ENCODE measurements at regions not wholly inside any gene's neighbourhood (a gene's known extent, or its start where the extent isn't known, plus 50 kb on each side); places are given as distances from the start of the nearest gene placed in this dataset.
"Not testable (repeated sequence)": the region's sequence is repeated elsewhere in the genome, so short reads cannot be mapped to it uniquely, and the experiment has no call there.

DNA sequence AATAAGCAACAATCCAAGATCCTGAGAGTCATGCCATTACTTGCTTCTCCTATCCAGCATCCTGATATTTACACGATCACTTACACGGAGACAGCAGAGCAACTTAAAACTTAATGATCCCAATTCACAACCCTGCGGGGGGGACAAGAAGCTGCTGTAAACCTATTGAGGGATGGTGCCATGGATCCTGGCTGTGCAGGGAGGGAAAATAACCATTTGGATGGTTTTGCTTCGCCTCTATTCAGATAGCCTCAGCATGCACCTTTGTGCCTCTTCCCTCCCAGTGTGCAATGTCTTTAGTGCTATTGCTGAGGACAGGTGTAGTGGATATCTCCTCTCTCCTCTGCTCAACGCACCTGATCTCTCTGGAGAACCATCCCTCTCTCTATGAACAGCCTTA, 89.7 kb upstream of the PPARGC1A start:
- Histone ChIP-seq H3K36me3 (ENCODE audit: control insufficient read depth in 1 of 2, insufficient read depth in 2 of 2, low read length in 2 of 2) (no peaks in the 10 kb centered on the region), H3K27ac (ENCODE audit: low read length) (no peak overlapping the region), H3K4me1 (ENCODE audit: control insufficient read depth in 1 of 2, insufficient read depth in 2 of 2, low read length in 2 of 2) (no peaks in the 10 kb centered on the region)

DNA sequence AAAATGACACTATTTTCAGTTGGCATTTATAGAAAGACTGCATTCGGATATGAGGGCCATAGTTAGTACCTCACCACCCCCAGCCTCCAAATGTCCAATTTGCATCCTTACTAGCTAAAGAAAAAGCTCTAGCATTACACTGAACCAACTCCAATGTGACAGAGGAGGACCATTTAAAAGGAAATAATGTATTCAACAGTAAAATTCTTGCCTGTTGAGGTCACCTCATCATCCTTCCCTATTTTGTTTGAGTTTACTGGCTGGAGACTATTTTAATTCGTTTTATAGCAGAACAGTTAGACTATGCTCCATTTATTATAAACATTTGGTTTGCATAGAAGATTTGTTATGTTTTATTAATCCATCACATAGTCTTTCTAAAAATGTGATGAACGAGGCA, 88.2 kb upstream of the PPARGC1A start:
- no peak overlapping the region for H3K4me3 ChIP-seq (ENCODE audit: low read depth in 1 of 2, low read length in 2 of 2)

More for the DNA sequence above, 89.7 kb upstream of the PPARGC1A start:
- H3K9me3 ChIP-seq (ENCODE audit: control insufficient read depth in 1 of 2, low read length in 2 of 2): no peaks in the 10 kb centered on the region
- H3K4me3 ChIP-seq (ENCODE audit: low read depth in 1 of 2, low read length in 2 of 2): no peak overlapping the region
- no peaks in the 10 kb centered on the region for H3K27me3 ChIP-seq (ENCODE audit: low read depth, low read length)

DNA sequence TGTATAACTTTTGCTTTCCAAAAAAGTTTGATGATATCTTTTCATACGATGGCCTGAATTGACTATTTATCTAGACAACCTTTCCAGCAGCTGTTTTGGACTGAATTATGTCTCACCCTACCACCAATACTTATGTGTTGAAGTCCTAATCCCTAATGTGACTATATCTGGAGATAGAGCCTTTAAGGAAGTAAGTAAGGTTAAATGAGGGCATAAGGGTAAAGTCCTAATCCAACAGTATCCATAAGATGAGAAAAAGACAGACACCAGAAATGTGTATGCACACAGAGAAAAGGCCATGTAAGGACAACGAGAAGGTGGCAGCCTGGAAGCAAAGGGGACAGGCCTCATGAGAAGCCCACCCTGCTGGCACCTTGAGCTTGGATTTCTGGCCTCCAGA, 86.6 kb upstream of the PPARGC1A start:
- no peaks in the 10 kb centered on the region for H3K27me3 ChIP-seq (ENCODE audit: low read depth, low read length)
- H3K36me3 ChIP-seq (ENCODE audit: control insufficient read depth in 1 of 2, insufficient read depth in 2 of 2, low read length in 2 of 2): no peaks in the 10 kb centered on the region
- no peaks in the 10 kb centered on the region for H3K9me3 ChIP-seq (ENCODE audit: control insufficient read depth in 1 of 2, low read length in 2 of 2)
- H3K4me1 ChIP-seq (ENCODE audit: control insufficient read depth in 1 of 2, insufficient read depth in 2 of 2, low read length in 2 of 2): no peaks in the 10 kb centered on the region
- H3K4me3 ChIP-seq (ENCODE audit: low read depth in 1 of 2, low read length in 2 of 2): no peak overlapping the region
- H3K27ac ChIP-seq (ENCODE audit: low read length): no peak overlapping the region

More for the DNA sequence above, 88.2 kb upstream of the PPARGC1A start:
- Histone ChIP-seq H3K4me1 (ENCODE audit: control insufficient read depth in 1 of 2, insufficient read depth in 2 of 2, low read length in 2 of 2) (no peaks in the 10 kb centered on the region), H3K27ac (ENCODE audit: low read length) (no peak overlapping the region), H3K9me3 (ENCODE audit: control insufficient read depth in 1 of 2, low read length in 2 of 2) (no peaks in the 10 kb centered on the region), H3K27me3 (ENCODE audit: low read depth, low read length) (no peaks in the 10 kb centered on the region), H3K36me3 (ENCODE audit: control insufficient read depth in 1 of 2, insufficient read depth in 2 of 2, low read length in 2 of 2) (no peaks in the 10 kb centered on the region)

DNA sequence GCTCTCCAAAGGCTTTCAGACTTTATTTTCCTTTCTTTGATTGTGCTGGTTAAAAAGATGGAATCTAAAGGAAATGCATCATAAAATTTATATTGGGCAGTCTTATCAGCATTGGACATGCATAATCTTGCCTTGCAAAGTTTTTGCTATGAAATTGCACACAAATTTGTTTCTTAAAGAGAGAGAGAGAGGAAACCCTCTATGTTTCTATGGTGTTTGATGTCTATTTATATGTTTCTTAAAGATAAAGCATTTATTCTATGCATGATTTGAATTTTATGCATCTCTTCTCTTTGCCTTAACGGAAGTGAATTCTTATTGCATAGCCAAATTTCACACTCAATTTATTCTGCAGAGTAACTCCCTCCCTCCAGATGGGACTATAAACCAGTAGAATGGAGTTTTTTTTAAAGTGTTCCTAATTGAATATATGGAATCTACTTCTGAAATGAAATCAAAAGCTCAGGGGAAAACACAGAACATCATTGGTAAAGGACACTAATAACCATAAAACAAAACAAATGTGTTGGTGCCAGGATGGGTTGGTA, 83.5 kb upstream of the PPARGC1A start:
- H3K27me3 ChIP-seq (ENCODE audit: low read depth, low read length): no peaks in the 10 kb centered on the region
- H3K27ac ChIP-seq (ENCODE audit: low read length): no peak overlapping the region
- no peaks in the 10 kb centered on the region for H3K9me3 ChIP-seq (ENCODE audit: control insufficient read depth in 1 of 2, low read length in 2 of 2)
- peaks cover 0 to 10% of the 10 kb centered on the region in 2 donors for H3K4me1 ChIP-seq (ENCODE audit: control insufficient read depth in 1 of 2, insufficient read depth in 2 of 2, low read length in 2 of 2)
- H3K4me3 ChIP-seq (ENCODE audit: low read depth in 1 of 2, low read length in 2 of 2): no peak overlapping the region
- H3K36me3 ChIP-seq (ENCODE audit: control insufficient read depth in 1 of 2, insufficient read depth in 2 of 2, low read length in 2 of 2): no peaks in the 10 kb centered on the region

DNA sequence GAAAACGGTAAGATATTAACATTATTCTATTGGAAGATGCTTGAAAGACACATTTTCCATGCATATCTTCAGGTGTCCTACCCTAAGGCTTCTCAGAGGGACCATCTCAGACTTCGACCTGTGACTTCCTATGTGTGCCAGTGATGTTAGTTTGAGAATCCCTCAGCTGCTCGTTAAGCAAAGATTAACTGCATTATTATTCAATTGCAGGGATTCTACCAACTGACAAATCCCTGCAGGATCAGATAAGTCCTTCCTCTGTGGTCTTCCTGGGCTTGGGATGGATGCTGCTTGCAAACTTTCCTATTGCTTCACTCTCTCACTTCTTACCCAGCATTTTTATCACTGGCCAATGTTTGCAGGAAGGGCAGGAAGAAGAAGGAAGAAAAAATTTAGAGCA, 83.0 kb upstream of the PPARGC1A start:
- H3K36me3 ChIP-seq (ENCODE audit: control insufficient read depth in 1 of 2, insufficient read depth in 2 of 2, low read length in 2 of 2): no peaks in the 10 kb centered on the region
- no peaks in the 10 kb centered on the region for H3K27me3 ChIP-seq (ENCODE audit: low read depth, low read length)
- H3K9me3 ChIP-seq (ENCODE audit: control insufficient read depth in 1 of 2, low read length in 2 of 2): no peaks in the 10 kb centered on the region
- no peak overlapping the region for H3K4me3 ChIP-seq (ENCODE audit: low read depth in 1 of 2, low read length in 2 of 2)
- H3K27ac ChIP-seq (ENCODE audit: low read length): no peak overlapping the region
- peaks cover 0 to 10% of the 10 kb centered on the region in 2 donors for H3K4me1 ChIP-seq (ENCODE audit: control insufficient read depth in 1 of 2, insufficient read depth in 2 of 2, low read length in 2 of 2)

DNA sequence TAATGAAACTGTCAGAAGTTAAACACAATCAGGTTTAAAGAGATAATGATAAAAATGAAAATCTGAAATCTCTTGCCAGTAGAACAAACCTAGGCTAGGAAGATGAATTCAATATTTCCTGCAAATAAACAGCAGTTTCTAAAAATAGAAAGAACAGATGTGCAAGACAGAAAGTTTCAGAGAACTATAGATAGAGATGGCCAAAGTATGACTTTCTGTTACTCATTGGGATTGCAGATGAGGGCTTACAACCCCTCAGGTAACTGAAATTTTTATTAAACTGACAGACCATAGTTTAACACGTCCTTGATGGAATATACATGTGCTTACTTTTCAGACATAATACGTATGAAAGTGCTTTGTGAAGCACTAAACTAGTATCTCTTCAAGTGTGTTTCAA, 82.3 kb upstream of the PPARGC1A start:
- H3K36me3 ChIP-seq (ENCODE audit: control insufficient read depth in 1 of 2, insufficient read depth in 2 of 2, low read length in 2 of 2): no peaks in the 10 kb centered on the region
- no peak overlapping the region for H3K4me3 ChIP-seq (ENCODE audit: low read depth in 1 of 2, low read length in 2 of 2)
- H3K27me3 ChIP-seq (ENCODE audit: low read depth, low read length): no peaks in the 10 kb centered on the region
- no peak overlapping the region for H3K27ac ChIP-seq (ENCODE audit: low read length)
- no peaks in the 10 kb centered on the region for H3K9me3 ChIP-seq (ENCODE audit: control insufficient read depth in 1 of 2, low read length in 2 of 2)
- H3K4me1 ChIP-seq (ENCODE audit: control insufficient read depth in 1 of 2, insufficient read depth in 2 of 2, low read length in 2 of 2): peaks cover 0 to 10% of the 10 kb centered on the region in 2 donors

DNA sequence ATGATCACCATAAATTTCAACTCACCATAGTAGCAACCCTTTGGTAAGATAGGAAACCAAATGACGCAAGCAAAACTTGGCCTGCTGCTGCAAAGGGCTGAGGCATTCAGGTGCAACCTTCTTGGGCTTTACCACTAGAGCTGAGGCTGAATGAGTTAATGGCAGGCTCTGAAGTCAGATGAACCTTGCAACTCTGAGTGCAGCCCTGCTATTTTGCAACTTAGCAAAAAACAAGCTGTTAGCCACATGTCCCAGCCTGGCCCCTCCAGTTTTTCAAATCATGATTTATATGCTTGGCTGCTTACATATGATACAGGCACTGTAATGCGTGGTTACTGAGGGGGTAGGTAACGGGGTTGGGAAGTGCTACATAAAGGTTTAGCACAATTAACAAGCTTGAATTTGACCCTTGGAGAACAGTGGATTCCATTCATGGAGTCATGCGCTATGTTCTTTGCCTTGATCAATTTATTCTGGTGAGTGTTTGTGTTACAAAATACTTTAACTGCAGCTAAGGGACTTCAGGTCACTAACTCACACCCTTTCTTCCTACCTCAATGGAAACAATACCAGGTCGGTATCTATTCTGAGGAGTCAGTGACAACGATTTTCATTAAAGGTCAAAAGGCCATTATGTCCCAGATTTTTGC, 80.5 kb upstream of the PPARGC1A start:
- no peak overlapping the region for H3K4me3 ChIP-seq (ENCODE audit: low read depth in 1 of 2, low read length in 2 of 2)
- peaks cover 0 to 10% of the 10 kb centered on the region in 2 donors for H3K4me1 ChIP-seq (ENCODE audit: control insufficient read depth in 1 of 2, insufficient read depth in 2 of 2, low read length in 2 of 2)
- H3K27me3 ChIP-seq (ENCODE audit: low read depth, low read length): no peaks in the 10 kb centered on the region
- H3K36me3 ChIP-seq (ENCODE audit: control insufficient read depth in 1 of 2, insufficient read depth in 2 of 2, low read length in 2 of 2): no peaks in the 10 kb centered on the region
- no peaks in the 10 kb centered on the region for H3K9me3 ChIP-seq (ENCODE audit: control insufficient read depth in 1 of 2, low read length in 2 of 2)
- H3K27ac ChIP-seq (ENCODE audit: low read length): no peak overlapping the region

DNA sequence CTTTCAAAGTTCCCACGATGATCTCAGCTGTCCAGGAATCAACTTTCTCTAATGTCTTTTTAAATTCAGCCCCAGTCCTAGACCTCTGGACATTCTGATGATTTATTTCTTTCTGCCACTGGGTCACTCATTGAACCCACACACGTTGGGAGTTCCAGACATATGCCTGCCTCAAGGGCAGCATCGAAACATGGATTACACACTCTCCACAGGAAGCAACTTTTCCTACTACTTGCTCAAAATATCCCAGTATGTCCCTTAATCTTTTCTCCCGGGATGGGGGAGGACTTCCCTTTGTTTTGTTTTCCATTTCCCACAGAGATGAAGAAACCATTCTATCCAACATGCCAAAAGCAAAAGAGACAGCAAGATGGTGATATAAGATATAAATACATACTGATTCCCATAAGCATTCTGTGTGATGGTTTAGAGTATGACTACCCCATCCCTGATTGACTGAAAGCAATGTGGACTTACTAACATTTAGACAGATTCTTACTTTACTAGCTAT, 79.8 kb upstream of the PPARGC1A start:
- H3K27ac ChIP-seq (ENCODE audit: low read length): no peak overlapping the region

DNA sequence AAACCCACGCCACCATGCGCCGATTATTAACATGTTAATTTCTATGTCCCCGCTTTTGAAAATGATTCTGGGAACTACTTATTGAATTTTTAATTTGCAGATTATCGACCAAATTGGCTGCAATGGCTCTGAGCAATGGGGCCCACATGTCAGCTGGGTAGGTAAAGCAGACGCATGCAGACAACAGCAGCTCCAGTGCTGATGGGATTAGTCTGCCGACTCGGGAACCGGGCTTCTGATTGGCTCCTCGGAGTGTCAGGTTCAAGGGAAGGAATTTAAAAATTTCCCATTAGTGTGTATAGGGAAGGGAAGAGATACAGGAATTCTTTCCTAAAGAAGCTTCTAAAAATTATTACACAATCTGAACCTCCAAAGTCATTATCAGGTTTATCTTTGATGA, 77.4 kb upstream of the PPARGC1A start:
- H3K9me3 ChIP-seq (ENCODE audit: control insufficient read depth in 1 of 2, low read length in 2 of 2): no peaks in the 10 kb centered on the region
- no peaks in the 10 kb centered on the region for H3K27me3 ChIP-seq (ENCODE audit: low read depth, low read length)
- H3K4me1 ChIP-seq (ENCODE audit: control insufficient read depth in 1 of 2, insufficient read depth in 2 of 2, low read length in 2 of 2): peaks cover 0 to 10% of the 10 kb centered on the region in 2 donors
- no peak overlapping the region for H3K4me3 ChIP-seq (ENCODE audit: low read depth in 1 of 2, low read length in 2 of 2)
- no peak overlapping the region for H3K27ac ChIP-seq (ENCODE audit: low read length)
- no peaks in the 10 kb centered on the region for H3K36me3 ChIP-seq (ENCODE audit: control insufficient read depth in 1 of 2, insufficient read depth in 2 of 2, low read length in 2 of 2)

More for the DNA sequence above, 79.8 kb upstream of the PPARGC1A start:
- H3K4me3 ChIP-seq (ENCODE audit: low read depth in 1 of 2, low read length in 2 of 2): no peak overlapping the region
- no peaks in the 10 kb centered on the region for H3K36me3 ChIP-seq (ENCODE audit: control insufficient read depth in 1 of 2, insufficient read depth in 2 of 2, low read length in 2 of 2)
- H3K4me1 ChIP-seq (ENCODE audit: control insufficient read depth in 1 of 2, insufficient read depth in 2 of 2, low read length in 2 of 2): peaks cover 0 to 10% of the 10 kb centered on the region in 2 donors
- H3K9me3 ChIP-seq (ENCODE audit: control insufficient read depth in 1 of 2, low read length in 2 of 2): no peaks in the 10 kb centered on the region
- H3K27me3 ChIP-seq (ENCODE audit: low read depth, low read length): no peaks in the 10 kb centered on the region

DNA sequence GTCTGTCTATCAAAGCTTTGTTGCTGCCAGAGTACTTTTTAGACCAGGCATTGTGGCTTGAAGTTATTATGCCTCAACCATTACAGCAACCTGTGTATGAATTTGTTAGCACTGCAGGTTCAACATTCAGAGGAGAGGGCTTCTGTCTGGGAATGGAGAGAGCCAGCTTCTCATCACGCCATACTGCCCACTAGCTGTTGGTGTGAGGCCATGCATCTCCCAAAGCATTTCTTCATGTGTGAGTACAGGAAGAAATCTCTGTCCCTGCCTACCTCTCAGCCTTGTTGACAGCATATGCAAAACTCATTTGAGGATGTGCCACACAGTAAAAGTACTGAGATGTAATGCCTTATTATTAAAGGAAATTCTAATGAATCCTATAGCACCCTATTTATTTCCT, 76.9 kb upstream of the PPARGC1A start:
- H3K4me3 ChIP-seq (ENCODE audit: low read depth in 1 of 2, low read length in 2 of 2): no peak overlapping the region
- H3K4me1 ChIP-seq (ENCODE audit: control insufficient read depth in 1 of 2, insufficient read depth in 2 of 2, low read length in 2 of 2): peaks cover 0 to 10% of the 10 kb centered on the region in 2 donors
- H3K9me3 ChIP-seq (ENCODE audit: control insufficient read depth in 1 of 2, low read length in 2 of 2): no peaks in the 10 kb centered on the region

DNA sequence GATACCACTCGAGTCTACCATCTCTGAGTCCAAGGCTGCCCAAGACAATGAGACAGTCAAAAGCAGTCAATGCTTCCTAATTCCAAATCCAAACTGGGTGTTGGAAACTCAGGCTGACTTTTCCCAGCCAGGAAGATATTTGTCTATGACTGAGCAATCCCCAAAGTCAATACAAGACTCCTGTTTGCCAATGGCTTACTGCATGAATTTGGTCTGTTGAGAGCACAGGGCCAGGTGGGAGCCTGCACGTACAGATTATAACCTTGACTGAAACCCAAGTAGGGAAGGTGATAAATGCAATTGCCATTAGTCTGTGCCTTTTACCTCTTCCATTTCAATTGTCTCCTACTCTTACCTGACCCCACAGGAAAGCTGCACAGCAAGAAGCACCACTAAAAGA, 72.6 kb upstream of the PPARGC1A start:
- H3K9me3 ChIP-seq (ENCODE audit: control insufficient read depth in 1 of 2, low read length in 2 of 2): no peaks in the 10 kb centered on the region
- H3K4me3 ChIP-seq (ENCODE audit: low read depth in 1 of 2, low read length in 2 of 2): no peak overlapping the region
- H3K27ac ChIP-seq (ENCODE audit: low read length): no peak overlapping the region
- no peaks in the 10 kb centered on the region for H3K27me3 ChIP-seq (ENCODE audit: low read depth, low read length)
- no peaks in the 10 kb centered on the region for H3K4me1 ChIP-seq (ENCODE audit: control insufficient read depth in 1 of 2, insufficient read depth in 2 of 2, low read length in 2 of 2)
- no peaks in the 10 kb centered on the region for H3K36me3 ChIP-seq (ENCODE audit: control insufficient read depth in 1 of 2, insufficient read depth in 2 of 2, low read length in 2 of 2)

More for the DNA sequence above, 76.9 kb upstream of the PPARGC1A start:
- no peaks in the 10 kb centered on the region for H3K27me3 ChIP-seq (ENCODE audit: low read depth, low read length)
- H3K27ac ChIP-seq (ENCODE audit: low read length): no peak overlapping the region
- H3K36me3 ChIP-seq (ENCODE audit: control insufficient read depth in 1 of 2, insufficient read depth in 2 of 2, low read length in 2 of 2): no peaks in the 10 kb centered on the region

DNA sequence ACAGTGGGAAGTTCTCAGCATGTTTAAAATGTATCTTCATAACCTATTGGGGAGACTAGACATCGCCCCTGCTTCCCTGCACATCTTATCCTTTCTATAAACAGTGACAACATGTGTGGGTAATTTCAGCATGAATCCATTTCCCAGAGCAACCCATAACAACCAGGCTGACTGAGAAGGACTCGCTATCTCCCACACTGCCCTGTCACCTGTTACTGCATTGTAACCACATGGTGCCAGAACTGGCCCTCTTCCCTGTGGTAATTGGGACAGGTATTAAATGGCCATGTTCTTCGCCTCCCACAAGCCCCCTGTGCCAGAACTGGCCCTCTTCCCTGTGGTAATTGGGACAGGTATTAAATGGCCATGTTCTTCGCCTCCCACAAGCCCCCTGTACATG, 71.5 kb upstream of the PPARGC1A start:
- H3K9me3 ChIP-seq (ENCODE audit: control insufficient read depth in 1 of 2, low read length in 2 of 2); H3K27ac ChIP-seq (ENCODE audit: low read length); H3K27me3 ChIP-seq (ENCODE audit: low read depth, low read length); H3K4me1 ChIP-seq (ENCODE audit: control insufficient read depth in 1 of 2, insufficient read depth in 2 of 2, low read length in 2 of 2); H3K36me3 ChIP-seq (ENCODE audit: control insufficient read depth in 1 of 2, insufficient read depth in 2 of 2, low read length in 2 of 2); H3K4me3 ChIP-seq (ENCODE audit: low read depth in 1 of 2, low read length in 2 of 2): not testable (repeated sequence)
